Parathyroid adenoma (tissue), 2 donors: ENCODE measurements at regions not wholly inside any gene's neighbourhood (a gene's known extent, or its start where the extent isn't known, plus 50 kb on each side); places are given as distances from the start of the nearest gene placed in this dataset.

Experiments used
- H2AFZ ChIP-seq: fragments of 300-600 bp; sonication (generic); one replicate; pipeline ENCODE4 v1.7.0; 2017; ENCODE audit warnings: antibody characterized with exemption, mild to moderate bottlenecking
- H3K27ac ChIP-seq: fragments of 300-600 bp; sonication (generic); one replicate; pipeline ENCODE4 v1.7.0; 2017
- H3K27me3 ChIP-seq: fragments of 300-600 bp; sonication (generic); one replicate; pipeline ENCODE4 v1.7.0; 2017; ENCODE audit warnings: low read length; ENCODE audit not compliant: control insufficient read depth, insufficient read depth
- H3K36me3 ChIP-seq: fragments of 300-600 bp; sonication (generic); one replicate; pipeline ENCODE4 v1.7.0; 2017; ENCODE audit warnings: low read length; ENCODE audit not compliant: control insufficient read depth, insufficient read depth
- H3K4me1 ChIP-seq: fragments of 300-600 bp; sonication (generic); one replicate; pipeline ENCODE4 v1.7.0; 2017; ENCODE audit warnings: control low read depth
- H3K4me2 ChIP-seq: fragments of 300-600 bp; sonication (generic); one replicate; pipeline ENCODE4 v1.7.0; 2017; ENCODE audit warnings: low read length
- H3K4me3 ChIP-seq: fragments of 300-600 bp; sonication (generic); one replicate; pipeline ENCODE4 v1.7.0; 2017; ENCODE audit warnings: low read depth, low read length
- H3K79me2 ChIP-seq: fragments of 300-600 bp; sonication (generic); one replicate; pipeline ENCODE4 v1.7.0; 2017; ENCODE audit warnings: control low read depth
- H3K9ac ChIP-seq: fragments of 300-600 bp; sonication (generic); one replicate; pipeline ENCODE4 v1.7.0; 2017; ENCODE audit warnings: mild to moderate bottlenecking
- H3K9me3 ChIP-seq: fragments of 300-600 bp; sonication (generic); one replicate; pipeline ENCODE4 v1.7.0; 2017; ENCODE audit warnings: low read length; ENCODE audit not compliant: control insufficient read depth
- TF ChIP-seq, protein P1 (sequence below): fragments of 300-600 bp; sonication (generic); IDR thresholded peaks from one replicate; pipeline ENCODE4 v1.7.0; 2017; ENCODE audit warnings: antibody characterized with exemption, mild to moderate bottlenecking
- donor health status: primary hyperparathyroidism.

DNA sequence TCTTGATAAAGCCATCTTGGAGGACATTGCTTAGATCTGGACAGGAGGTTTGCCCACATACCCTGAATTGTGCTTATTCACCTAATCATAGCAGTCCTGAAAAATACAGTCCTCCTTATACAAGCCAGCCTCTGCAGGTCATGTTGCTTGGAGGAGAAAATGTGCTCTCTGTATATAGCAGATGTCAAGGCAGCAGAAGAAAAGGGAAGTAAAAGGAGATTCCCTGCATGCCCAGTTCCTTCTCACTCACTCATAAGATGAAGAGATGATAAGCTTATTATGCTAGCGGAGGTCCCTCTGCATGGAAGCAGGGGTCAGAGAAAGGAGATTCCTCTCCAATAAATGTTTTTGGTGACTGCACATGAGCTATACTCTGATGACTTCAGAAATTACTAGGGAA lies 458.8 kb upstream of the ZMIZ1 start:
- Histone ChIP-seq H3K27me3 (no peaks in the 10 kb centered on the region), H2AFZ (no peak overlapping the region), H3K4me1 (no peaks in the 10 kb centered on the region), H3K36me3 (no peaks in the 10 kb centered on the region), H3K27ac (no peak overlapping the region), H3K9me3 (no peaks in the 10 kb centered on the region), H3K4me3 (no peak overlapping the region), H3K79me2 (no peaks in the 10 kb centered on the region), H3K9ac (no peak overlapping the region), H3K4me2 (no peak overlapping the region)
- TF ChIP-seq, protein P1, sequence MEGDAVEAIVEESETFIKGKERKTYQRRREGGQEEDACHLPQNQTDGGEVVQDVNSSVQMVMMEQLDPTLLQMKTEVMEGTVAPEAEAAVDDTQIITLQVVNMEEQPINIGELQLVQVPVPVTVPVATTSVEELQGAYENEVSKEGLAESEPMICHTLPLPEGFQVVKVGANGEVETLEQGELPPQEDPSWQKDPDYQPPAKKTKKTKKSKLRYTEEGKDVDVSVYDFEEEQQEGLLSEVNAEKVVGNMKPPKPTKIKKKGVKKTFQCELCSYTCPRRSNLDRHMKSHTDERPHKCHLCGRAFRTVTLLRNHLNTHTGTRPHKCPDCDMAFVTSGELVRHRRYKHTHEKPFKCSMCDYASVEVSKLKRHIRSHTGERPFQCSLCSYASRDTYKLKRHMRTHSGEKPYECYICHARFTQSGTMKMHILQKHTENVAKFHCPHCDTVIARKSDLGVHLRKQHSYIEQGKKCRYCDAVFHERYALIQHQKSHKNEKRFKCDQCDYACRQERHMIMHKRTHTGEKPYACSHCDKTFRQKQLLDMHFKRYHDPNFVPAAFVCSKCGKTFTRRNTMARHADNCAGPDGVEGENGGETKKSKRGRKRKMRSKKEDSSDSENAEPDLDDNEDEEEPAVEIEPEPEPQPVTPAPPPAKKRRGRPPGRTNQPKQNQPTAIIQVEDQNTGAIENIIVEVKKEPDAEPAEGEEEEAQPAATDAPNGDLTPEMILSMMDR: no peak

DNA sequence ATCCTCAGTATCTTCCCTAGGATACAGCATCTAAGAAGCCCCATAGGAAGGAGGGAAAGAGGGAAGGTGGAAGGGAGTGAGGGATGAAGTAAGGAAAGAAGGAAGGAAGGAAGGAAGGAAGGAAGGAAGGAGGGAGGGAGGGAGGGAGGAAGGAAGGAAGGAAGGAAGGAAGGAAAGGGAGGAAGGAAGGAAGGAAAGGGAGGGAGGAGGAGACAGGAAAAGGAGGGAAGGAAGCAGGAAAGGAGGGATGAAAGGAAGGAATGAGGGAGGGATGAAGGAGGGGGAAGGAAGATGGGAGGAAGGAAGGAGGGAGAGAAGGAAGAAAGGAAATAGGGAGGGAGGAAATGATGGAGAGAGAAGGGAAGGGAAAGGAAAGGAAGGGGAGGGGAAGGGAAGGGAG lies 455.6 kb upstream of the ZMIZ1 start:
- H3K9ac ChIP-seq: no peak overlapping the region
- no peak overlapping the region for H2AFZ ChIP-seq
- TF ChIP-seq, protein P1: no peak
- H3K27me3 ChIP-seq: no peaks in the 10 kb centered on the region
- H3K79me2 ChIP-seq: no peaks in the 10 kb centered on the region
- H3K27ac ChIP-seq: no peak overlapping the region
- H3K4me2 ChIP-seq: no peak overlapping the region
- H3K4me3 ChIP-seq: no peak overlapping the region
- no peaks in the 10 kb centered on the region for H3K9me3 ChIP-seq
- H3K4me1 ChIP-seq: no peaks in the 10 kb centered on the region
- no peaks in the 10 kb centered on the region for H3K36me3 ChIP-seq

DNA sequence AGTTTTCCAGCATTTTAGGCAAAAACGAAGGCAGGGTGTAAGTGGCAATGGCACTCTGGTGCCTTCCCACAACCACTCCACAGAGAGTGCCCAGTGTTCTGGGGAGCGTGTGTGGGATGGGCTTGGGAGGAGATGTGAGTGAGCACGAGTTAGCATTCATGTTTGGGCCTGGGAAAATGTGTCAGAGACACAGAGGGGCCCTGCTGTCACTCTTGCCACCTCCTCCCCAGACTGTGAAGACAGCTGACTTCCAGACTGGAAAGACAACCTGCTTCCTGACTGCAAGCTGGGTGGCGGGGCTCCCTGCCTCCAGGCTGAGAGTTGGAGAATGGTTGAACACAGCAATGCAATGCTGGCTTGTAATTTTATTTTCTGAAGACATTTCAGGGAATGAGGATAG lies 454.5 kb upstream of the ZMIZ1 start:
- Histone ChIP-seq H3K27me3 (no peaks in the 10 kb centered on the region), H3K4me1 (no peaks in the 10 kb centered on the region), H3K36me3 (no peaks in the 10 kb centered on the region), H3K4me3 (no peak overlapping the region), H2AFZ (no peak overlapping the region), H3K9ac (no peak overlapping the region), H3K79me2 (no peaks in the 10 kb centered on the region), H3K27ac (no peak overlapping the region), H3K4me2 (no peak overlapping the region), H3K9me3 (no peaks in the 10 kb centered on the region)
- TF ChIP-seq, protein P1: no peak

DNA sequence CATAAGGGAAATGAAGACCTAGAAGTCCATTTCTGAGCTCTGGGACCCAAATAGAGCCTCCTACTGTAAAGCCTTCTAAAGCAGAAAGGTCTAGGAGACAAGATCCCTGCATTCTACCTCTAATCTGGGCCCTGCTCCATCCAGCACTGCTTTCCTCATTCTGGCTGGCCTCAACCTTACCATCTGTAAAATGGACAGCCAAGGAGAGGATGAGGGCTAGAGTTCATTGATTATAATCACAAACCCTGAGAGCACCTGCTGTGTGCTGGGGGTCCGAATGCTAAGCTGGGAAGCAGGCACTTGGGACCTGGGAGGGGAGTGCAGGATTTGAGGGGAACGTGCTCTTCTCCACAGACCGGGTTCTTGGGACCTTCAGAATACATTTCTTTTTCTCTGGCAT lies 454.0 kb upstream of the ZMIZ1 start:
- no peak overlapping the region for H3K4me2 ChIP-seq
- H2AFZ ChIP-seq: no peak overlapping the region
- H3K27me3 ChIP-seq: no peaks in the 10 kb centered on the region
- H3K9ac ChIP-seq: no peak overlapping the region
- no peaks in the 10 kb centered on the region for H3K36me3 ChIP-seq
- no peaks in the 10 kb centered on the region for H3K9me3 ChIP-seq
- H3K27ac ChIP-seq: no peak overlapping the region
- H3K79me2 ChIP-seq: no peaks in the 10 kb centered on the region
- no peak overlapping the region for H3K4me3 ChIP-seq
- H3K4me1 ChIP-seq: no peaks in the 10 kb centered on the region
- TF ChIP-seq, protein P1: no peak

DNA sequence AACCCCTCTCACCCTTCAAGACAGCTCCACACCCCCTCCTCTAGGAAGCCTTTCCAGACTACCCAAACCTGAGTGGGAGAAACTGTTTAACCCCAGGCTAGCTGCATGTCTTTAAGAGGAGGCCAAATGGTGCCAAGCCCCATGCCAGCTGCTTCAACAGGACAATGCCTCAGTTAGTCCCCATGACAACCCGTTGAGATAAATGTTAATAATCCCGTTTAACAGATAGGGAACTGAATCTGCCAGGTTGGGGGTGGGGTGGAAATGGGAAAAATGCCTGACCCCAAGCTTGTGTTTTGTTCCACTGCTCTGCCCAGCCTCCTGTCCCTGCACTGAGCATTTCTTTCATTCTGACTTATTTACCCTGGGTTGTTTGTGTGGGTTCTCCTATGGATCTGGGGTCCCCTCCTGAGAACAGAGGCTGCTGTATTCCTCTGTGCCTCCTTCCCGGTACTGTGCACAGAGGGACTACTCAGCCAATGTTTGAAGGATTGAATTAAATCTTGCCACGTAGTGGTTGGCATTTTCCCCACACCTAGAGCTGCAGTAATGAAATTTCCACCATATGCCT lies 452.6 kb upstream of the ZMIZ1 start:
- Histone ChIP-seq H3K27ac (no peak overlapping the region), H2AFZ (no peak overlapping the region), H3K27me3 (no peaks in the 10 kb centered on the region), H3K9ac (no peak overlapping the region), H3K9me3 (no peaks in the 10 kb centered on the region), H3K4me2 (no peak overlapping the region), H3K36me3 (no peaks in the 10 kb centered on the region), H3K4me3 (no peak overlapping the region), H3K4me1 (no peaks in the 10 kb centered on the region), H3K79me2 (no peaks in the 10 kb centered on the region)
- TF ChIP-seq, protein P1: no peak
